ENCODE measurements at regions not wholly inside any gene's neighbourhood (a gene's known extent, or its start where the extent isn't known, plus 50 kb on each side); places are given as distances from the start of the nearest gene placed in this dataset.
"Not testable (repeated sequence)": the region's sequence is repeated elsewhere in the genome, so short reads cannot be mapped to it uniquely, and the experiment has no call there.

DNA sequence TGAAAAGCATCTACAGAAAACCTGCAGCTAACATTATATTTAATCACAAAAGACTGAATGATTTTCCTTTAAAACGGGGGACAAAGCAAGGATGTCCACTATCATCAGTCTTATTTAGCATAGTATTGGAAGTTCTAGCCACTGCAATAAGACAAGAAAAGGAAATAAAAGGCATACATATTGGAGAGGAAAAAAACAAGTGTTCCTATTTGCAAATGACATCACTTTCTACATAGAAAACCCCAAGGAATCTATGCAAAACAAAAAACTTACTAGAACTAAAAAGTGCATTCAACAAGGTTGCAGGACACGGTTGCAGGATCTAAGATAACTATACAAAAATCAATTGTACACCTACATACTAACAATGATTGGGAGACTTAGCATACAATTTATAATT is 101.6 kb upstream of the MEF2A start:
- DNase-seq = no peak

DNA sequence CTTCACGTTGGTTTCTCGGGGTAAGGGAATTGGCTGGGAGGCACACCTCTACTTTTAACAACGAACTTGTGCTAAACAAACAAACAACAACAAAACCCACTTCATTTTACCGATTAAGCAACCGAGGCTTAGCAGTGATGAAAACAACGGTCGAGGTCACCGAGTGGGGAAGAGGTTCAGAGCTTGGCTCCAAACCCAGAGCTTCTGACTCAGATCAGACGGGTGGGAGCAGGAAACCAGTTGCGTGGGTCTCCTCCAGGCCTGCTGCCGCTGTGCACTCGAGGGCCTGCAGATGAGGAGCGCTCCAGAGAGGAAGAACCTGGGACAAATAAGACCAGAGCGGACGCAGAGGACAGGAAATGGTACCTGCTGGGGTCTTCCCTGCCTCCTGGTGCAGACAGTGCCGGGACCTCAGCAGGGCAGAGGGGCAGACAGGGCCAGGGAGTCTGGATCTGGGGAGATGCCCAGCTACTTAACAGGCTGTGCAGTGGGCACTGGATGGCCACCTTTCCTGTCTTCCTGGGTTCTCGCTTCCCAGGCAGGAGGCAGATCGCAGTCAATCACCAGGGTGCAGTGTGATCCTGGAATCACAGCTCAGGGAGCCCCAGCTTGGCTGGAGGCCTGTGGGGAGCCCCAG is 99.0 kb upstream of the MEF2A start:
- no peak for DNase-seq

DNA sequence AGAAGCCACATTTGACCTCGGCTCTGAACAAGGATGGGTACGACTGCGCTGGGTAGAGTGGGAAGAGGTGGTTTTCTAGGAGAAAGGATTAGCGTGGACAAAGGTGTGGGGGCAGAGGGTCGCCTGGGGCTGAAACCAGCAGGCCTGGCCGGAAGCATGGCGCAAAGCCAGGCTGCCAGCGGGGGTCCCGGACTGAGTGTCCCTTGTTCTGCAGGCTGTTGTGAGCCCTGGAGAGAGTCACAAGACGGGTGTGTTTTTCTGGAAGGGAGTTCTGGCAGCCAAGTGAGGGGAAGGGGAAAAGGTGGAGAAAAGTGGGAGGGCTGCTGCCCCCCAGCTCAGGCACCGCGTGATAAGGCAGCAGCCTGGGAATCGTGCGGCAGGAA is 98.5 kb upstream of the MEF2A start:
- no peak for DNase-seq

DNA sequence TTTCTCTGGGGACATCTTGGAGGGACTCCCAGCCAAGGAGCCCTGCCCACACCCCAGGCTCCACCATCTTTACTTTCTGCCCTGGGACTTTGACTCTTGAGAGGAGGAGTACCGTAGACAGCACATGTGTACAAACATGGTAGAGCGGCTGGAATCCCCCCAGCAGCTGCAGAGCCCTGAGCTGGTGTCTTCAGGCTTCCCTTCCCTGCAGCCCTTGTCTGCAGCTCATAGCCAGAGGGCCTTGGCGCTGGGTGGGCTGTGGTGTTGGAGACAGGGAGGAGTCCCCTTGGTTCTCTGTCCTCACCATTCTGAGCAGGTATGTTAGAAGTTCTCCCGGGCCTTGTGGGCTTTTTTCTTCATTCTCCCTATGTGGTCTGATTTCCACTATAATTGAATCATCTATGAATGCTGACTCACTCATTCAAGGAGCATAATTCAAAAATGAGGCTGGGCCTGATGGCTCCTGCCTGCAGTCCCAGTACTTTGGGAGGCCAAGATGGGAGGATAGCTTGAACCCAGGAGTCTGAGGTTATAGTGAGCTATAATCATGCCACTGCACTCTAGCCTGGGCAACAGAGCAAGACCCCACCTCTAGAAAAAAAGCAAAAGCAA is 97.8 kb upstream of the MEF2A start:
- no peak for DNase-seq

DNA sequence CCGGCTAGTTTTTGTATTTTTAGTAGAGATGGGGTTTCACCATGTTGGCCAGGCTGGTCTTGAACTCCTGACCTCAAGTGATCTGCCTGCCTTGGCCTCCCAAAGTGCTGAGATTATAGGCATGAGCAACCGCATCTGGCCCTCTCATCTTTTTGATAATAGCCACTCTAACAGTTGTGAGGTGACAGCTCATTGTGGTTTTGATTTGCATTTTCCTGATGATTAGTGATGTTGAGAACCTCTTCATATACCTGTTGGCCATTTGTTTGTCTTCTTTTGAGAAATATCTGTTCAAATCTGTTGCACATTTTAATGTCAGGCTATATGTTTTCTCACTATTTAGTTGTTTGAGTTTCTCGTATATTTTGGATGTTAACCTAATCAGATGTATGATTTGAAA is 95.6 kb upstream of the MEF2A start:
- not testable (repeated sequence) for DNase-seq

DNA sequence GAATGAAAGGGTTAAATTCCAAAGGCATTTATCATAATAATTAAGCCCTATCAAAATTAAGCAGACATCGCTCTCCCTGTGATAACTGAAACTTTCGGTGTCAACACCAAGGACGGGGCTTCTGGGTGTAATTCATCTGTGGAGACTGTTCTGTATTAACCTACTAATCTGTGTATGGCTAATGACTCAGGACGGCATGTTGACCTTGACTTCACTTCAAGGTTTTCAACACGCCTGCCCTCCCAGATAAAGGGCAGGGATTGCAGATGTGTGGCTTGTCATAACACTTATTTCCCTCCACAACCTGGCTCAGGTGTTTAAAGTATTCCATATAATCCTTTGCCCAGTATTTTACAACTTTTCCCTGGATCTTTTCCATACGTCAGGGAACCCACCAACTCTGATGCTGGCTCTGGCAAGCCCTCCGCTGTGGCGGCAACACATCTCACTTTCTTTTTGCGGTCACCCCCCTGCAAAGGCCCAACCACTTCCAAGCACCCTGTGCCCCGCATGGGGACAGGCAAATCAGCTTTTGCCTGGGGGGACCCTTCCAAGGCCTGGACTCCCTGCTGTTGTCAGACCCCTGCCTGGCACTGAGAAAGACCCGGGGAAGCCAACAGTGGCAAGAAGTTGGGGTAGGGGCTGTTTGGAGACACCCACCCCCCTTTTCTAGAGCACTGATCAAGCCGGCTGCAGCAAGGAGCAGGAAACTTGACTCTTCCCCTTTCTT is 93.2 kb upstream of the MEF2A start:
- no peak for DNase-seq

DNA sequence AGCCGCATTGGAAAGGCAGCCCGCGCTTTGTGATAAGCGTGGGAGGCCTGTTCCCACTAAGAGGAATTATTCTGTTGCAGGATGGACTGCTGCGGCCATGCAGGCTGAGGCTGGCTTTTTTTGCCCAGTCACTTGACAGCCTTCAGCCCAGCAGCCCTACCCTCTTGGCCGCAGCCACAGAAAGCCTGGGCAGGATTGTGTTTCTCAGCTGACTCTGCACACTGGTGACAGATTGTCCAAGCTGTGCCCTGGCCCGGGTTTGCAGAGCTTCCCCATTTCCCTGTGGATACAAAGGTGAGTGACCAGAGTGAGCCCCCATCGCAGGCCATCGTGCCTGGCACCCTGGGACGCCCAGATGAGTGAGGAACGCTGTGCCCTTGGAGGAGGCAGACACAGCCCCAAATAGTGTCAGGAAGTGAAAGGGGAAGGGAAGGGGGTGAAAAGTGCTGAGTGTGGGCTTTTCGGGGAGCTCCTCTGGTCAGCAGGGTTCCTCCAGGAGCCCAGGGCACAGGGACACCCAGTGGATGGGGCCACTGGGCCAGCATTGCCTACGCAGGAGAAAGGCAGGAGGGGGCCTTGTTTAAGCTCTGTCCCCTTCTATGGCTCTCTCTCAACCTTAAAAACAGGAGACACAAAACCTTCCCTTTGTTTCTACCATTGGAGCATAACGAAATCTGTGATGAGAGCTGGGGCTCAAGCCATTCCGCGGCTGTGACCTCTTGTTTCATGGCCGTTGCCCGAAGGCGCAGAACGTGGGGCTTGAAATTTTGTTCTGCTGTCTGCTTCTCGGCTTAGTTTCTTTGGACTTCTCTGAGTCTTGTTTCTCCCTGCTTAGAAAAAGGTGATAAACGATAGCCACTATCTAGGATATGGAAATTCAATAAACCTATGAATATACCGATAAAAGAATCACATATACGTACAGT is 91.5 kb upstream of the MEF2A start:
- DNase-seq = no peak

DNA sequence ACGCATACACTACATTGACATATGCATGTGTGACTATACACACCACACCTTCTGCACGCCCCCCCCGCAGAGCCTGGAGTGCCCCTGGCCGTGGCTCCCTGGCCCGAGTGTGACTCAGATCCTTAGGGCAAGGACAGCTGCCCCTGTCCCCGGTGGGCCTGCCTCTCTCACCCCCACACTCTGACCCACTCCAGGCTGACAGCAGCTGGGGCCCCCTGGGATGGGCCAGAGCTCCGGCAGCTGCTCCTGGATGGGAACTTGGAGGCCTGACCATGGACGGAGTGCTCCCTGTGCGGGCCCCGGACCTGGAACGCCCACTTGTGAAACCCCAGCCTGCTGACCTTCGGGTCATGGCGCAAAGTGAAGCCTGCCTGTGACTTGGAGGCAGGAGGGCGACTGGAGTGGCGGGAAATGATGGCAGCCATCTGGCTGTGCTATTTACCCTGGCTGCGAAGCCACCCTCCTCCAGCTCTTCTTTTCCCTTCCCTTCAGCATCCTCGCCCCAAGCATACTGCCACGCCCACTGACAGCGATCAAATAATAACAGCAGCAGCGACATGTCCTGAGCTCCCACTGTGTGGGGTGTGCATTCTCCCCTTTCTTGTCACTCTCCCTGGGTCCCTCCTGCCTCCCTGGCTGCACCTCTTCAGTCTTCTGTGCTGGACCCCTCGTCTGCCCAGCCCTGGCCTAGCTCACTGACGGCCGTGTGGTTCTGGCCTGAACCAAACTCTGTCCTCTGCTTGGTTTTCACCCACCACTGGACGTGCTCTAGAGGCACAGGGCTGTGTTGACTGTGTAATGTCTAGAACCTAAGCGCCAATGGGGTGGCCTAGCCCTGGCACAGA is 90.7 kb upstream of the MEF2A start:
- DNase-seq = no peak

DNA sequence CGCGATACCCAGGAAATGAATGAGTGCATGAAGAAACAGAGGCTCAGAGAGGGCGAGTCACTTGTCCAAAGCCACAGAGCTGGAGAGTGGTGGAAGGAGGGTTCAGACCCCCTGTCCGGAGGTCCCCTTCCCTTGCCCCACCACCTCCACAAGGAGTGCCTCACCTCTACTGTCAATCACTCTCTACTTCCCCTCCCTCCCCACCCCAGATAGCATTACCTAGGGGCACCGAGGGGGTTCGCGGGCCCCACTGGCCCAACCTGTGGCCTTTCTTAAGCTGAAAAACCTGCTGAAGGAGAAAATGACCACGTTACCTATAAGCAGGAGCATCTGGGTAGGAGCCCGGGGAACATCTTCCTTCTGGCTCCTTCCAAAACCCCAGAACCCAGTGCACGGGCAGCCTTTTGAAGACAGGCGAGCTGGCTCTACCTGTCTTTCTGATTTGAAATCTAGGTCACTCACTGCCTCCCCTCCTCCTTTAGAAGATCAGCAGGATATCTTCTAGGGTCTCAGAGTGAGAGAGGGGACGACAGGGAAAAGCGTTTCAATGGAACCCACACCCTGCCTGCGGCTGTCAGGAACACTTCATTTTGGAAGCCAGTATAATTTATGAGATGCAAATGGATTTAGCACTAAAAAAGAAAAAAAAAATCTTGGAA is 89.9 kb upstream of the MEF2A start:
- DNase-seq = no peak

DNA sequence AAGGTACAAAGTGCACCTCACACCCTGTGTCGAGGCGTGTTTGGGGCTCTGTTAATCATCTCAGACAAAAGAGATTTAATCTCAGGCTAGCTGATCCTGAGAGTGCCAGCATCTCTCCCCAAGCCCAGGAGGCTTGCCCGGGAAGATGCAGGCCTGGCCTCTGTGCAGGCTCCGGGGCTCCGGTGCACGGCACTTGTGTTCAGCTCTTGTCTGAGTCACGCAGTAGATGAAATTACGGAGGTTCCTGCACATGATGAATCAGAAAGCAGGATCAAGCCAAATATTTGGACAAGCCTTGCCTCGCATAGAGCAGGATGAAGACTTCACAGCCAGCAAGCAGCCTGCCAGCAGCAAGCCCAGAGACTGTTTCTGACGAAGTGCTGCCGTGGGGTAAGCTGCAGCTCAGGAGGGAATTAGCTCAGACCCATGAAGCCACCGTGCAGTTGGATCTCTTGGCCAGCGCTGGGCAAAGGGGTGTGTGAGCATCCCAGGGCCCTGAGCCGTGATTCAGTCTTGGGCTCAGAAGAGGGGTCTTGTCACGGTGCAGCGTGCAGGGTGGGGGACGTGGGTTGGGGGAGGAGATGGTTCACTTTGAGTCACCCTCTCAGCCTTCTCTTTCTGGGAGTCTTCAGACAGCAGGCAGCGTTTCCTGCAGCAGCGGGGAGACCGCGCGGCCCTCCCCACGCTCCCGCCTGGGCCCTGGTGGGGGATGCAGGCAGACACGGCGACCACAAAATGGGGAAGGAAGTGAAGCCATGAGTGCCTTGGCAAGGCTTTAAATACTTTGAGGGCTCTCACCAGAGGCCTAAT is 89.2 kb upstream of the MEF2A start:
- no peak for DNase-seq

DNA sequence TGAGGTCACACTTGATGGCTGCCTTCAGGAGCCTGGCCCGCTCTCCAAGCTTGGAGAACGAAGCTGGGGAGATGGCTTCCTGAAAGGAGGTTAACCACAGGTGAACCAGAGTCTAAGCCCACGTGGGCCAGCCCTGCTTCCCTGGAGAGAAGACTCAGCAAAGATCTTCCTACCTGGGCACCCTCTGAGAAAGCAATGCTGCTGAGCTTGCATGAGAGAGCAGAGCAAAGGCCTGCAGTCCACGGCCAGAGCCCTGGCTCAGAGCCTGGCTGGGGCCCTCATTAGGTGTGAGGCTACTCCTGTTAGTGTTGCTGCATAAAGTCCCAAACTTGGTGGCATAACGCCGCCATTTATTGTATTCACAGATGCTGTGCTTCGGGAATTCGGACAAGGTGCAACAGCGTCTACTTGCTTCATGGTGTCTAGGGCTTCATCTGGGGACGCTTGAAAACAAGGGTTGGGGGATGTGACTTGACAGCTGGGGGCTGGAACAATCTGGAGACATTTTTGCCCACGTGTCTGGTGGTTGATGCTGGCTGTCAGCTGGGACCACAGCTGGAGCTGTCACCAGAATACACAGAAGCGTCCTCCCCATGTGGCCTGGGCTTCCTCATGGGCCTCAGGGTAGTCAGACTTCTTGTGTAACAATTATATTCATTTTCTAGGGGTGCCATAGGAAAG is 87.9 kb upstream of the MEF2A start:
- DNase-seq = no peak

DNA sequence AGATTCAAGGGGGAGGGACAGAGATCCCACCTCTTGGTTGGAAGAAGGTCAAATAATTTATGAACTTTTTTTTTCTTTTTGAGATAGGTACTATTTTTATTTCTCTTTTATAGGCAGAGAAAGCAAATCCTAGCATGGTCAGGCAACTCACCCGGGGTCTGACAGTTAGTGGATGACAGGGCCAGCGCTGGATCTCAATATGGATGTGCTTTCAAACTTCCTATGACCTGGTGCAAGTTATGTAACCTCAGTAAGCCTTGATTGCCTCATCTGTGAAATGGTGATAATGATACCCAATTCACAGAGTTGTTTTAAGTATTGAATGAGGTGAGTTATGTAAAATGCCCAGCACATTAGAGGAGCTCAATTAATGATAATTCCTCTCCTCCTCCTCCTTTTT is 86.8 kb upstream of the MEF2A start:
- no peak for DNase-seq

DNA sequence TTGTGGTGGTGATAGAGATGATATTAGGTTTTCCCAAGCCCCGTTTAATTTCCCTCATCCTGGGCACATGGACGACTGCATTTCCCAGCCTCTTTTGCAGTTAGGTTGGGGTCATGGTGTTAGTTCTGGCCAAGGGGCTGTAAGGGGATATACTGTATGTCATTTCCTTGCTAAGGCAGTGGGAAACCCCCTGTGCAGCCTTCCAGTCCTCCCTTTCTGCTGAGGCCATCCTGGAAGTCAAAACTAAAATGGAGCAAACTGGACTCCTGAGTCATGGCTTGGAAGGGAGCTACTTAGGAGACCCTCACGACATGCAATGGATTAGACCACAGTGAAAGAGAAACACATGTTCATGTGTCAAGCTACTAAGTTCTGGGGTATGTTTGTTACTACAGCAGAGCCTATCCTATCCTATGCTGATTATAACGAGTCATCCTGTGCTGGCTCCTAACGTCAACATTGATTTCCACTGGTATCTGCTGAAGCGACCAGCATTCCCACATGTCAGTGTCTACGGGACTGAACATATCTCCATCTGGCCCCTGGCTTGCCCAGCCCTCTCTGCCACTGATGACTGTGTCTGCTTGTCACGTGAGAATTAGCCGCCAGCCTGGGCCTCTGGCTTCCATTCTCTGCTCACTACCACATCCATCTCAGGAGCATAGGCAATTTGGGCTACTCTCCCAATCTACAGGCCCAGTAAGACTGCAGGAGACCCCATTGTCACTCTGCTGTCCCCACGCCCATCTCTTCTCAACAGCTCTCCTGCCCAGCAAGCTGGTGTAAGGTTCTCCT is 85.6 kb upstream of the MEF2A start:
- DNase-seq = no peak

DNA sequence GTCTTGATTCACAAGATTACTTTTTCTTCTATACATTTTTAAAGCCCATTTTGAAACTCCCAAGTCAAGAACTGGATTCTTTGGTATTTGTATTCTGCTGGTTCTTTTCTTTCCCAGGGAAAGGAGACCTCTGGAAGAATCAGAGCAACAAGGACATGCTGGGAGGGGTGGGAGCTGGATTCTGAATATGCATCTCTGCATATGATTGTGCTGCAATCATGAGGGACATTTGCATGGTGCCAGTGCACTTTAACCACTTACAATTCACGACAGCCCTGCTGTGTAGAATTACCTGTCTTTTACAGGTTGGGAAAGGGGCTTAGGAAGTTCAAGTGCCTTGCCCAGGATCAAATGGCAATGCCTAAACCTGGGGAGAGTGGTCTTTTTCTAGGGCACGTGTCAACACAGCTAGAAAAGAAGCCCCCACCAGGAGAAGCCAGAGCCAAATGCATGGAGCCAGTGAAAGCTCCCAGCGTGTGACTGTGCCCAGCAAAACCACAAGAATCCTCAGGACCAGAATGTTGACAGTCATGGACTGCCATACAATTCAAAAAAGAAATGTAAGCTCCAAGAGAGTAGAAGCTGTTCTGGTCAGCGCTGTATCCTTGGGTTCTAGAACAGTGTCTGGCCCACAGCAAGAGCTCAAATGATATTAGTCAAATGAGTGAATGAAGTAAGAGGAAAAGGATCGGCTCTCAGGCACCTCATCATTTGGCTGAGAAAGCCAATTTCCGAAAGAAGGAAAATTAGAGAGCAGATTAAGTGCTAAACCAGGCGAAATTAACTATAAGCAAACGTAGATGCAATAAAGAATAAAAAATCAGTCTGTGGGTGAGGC is 84.5 kb upstream of the MEF2A start:
- no peak for DNase-seq

DNA sequence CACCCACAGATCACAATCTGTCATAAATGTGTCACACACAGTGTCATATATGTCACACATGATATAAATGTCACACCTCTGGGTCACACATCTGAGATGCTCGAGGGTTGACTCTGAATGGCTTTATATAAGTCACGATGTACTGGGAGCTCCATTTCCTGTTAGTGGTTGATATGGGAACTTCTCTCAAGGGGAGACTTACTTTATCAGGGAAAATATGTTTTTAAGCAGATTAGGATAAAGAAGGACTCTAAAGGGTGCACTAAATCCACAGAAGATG is 83.9 kb upstream of the MEF2A start:
- peak; percentile 13 for DNase-seq

DNA sequence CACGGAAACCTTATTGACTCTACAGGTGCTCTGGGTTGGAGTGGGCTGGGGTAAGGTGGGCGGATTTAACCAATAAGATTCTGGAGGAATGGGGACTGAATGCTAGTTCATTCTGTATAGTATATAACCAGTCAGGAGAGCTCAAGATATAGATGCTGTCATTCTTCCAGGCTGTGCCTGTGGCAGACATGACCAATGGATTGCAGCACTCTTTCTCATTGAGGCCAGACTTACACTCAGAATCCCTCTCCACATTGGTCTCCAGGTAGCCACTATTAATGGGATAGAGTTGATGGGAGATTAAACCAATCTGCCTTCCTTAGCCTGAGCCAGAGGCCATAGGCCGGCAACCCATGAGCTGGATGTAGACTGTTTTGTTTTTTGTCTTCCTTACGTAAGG is 82.8 kb upstream of the MEF2A start:
- DNase-seq = no peak

DNA sequence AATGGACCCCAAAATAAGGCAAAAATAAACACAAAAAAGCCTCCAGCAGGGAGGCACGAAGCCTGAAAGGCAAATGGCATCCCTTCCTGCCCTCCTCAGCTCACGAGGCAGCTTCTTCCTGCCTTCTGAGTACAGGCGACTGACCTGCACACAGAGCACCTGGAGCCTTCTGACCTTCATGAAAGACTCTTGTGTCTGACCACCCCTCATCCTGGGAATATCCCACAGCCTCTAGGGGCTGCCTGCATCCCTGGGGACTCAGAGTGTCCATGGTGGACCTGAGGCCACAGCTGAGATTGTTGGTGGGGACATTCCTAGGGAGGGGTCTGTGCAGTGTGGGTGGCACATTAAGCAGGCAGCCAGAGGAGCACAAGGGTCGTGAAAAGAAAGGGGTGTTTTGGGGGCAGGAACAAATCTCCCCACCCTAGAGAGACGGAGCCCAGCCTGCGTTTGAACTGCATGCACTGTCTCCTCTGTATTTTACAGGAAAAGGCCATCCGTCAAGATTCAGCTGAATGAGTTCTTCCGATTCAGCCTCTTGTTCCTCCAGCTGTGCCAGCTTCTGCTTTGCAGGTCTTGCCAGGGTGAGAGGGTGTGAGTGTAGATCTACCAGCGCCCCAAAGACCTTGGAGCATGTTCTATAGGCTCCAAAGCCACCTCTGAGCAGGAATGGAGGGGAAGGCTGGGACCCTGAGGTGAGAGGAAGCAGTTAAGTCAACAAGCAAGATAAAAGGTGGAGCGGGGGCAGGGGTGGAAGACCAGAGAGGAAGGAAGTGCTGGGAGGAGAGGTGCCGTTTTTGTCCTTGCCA is 80.4 kb upstream of the MEF2A start:
- DNase-seq = no peak

DNA sequence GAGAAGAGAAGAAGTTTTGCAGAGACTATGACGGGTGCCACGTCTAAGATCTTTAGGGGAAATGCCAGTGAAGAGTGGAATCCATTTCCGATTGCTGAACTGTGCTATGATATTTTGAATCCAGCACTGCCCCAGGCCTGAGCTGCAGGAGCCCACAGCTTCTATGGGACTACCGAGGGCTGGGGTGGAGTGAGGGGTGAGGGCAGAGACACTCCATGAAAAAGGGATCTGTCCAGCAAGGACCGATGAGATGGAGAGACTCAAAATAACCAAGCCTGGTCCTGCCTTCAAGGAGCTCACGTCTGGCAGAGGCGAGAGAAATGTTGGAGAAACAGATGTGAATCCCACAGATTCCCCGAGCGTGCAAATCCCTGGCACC is 79.8 kb upstream of the MEF2A start:
- DNase-seq = no peak

Data from OCI-M1 (cell line).